Effector memory CD8-positive, alpha-beta T cell (primary cell): ENCODE measurements at regions not wholly inside any gene's neighbourhood (a gene's known extent, or its start where the extent isn't known, plus 50 kb on each side); places are given as distances from the start of the nearest gene placed in this dataset.

ENCODE experiments used
- ATAC-seq: fragments of 150-1000 bp; cut with Tn5 transposase; replicated peaks from 2 replicates; pipeline ENCODE4 v1.10.0; 2021; ENCODE audit warnings: mild to moderate bottlenecking, moderate library complexity
- DNase-seq, 3 experiments: peaks; one replicate each; pipeline ENCODE4 v3.0.0; 2021
- H3K27ac Mint-ChIP-seq, 2 donors: one replicate each; pipeline ENCODE4 v1.8.0; 2022; ENCODE audit warnings: mild to moderate bottlenecking in 2 of 2, mixed read lengths in 2 of 2, moderate library complexity in 2 of 2
- H3K27me3 Mint-ChIP-seq, 2 donors: one replicate each; pipeline ENCODE4 v1.8.0; 2022; ENCODE audit warnings: mixed read lengths in 2 of 2
- H3K36me3 Mint-ChIP-seq: one replicate; pipeline ENCODE4 v1.8.0; 2022; ENCODE audit warnings: mild to moderate bottlenecking, moderate library complexity, mixed read lengths; ENCODE audit not compliant: insufficient read depth
- H3K4me1 Mint-ChIP-seq, 2 donors: one replicate each; pipeline ENCODE4 v1.8.0; 2022; ENCODE audit warnings: low read depth in 2 of 2, mixed read lengths in 2 of 2
- H3K4me3 Mint-ChIP-seq, 2 donors: one replicate each; pipeline ENCODE4 v1.8.0; 2022; ENCODE audit warnings: mild to moderate bottlenecking in 2 of 2, mixed read lengths in 2 of 2, moderate library complexity in 2 of 2
- H3K9me3 Mint-ChIP-seq, 2 donors: one replicate each; pipeline ENCODE4 v1.8.0; 2022; ENCODE audit warnings: mixed read lengths in 2 of 2

- Mint-ChIP-seq H3K36me3 (no peaks in the 10 kb centered on the region), H3K4me3 (no peak overlapping the region), H3K4me1 (no peaks in the 10 kb centered on the region), H3K27me3 (peaks cover 7 to 8% of the 10 kb centered on the region in 2 donors), H3K27ac (no peak overlapping the region), H3K9me3 (no peaks in the 10 kb centered on the region)
- DNase-seq = no peak
- ATAC-seq = no peak
Measured at GRCh38 chr9:85223506-85224125, 518.1 kb downstream of the AGTPBP1 start.

GRCh38 chr9:85216601-85217000, 525.2 kb downstream of the AGTPBP1 start:
- H3K4me3 Mint-ChIP-seq = no peak overlapping the region
- no peak for ATAC-seq
- no peaks in the 10 kb centered on the region for H3K9me3 Mint-ChIP-seq
- H3K27ac Mint-ChIP-seq = no peak overlapping the region
- H3K27me3 Mint-ChIP-seq = peaks cover 13 to 27% of the 10 kb centered on the region in 2 donors
- peaks cover 3% of the 10 kb centered on the region for H3K36me3 Mint-ChIP-seq
- H3K4me1 Mint-ChIP-seq = no peaks in the 10 kb centered on the region
- no peak for DNase-seq

GRCh38 chr9:85215961-85216360, 525.8 kb downstream of the AGTPBP1 start:
- ATAC-seq (no peak), DNase-seq (no peak)
- H3K4me3 Mint-ChIP-seq = no peak overlapping the region

DNA sequence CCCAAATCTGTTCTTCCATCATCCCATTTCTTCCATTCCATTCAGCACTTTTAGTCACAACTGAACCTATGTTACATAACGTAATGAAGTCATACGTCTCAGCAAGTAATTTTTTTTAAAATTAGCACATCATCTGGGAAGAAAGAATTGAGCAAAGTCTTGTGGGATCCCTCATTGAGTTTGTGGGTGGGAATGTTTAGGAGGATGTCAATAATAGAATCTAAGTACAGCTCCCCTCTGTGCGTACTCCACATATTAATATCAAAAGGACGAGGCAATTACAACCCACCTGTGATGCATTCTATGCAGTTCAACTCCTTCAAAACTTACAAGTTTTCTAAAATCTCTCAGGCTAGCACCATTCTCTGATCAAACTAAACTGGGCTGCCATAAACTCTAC, 526.3 kb downstream of the AGTPBP1 start:
- ATAC-seq = no peak
- H3K4me1 Mint-ChIP-seq = no peaks in the 10 kb centered on the region
- H3K27me3 Mint-ChIP-seq = peaks cover 20 to 22% of the 10 kb centered on the region in 2 donors
- H3K36me3 Mint-ChIP-seq = peaks cover 3% of the 10 kb centered on the region
- H3K27ac Mint-ChIP-seq = no peak overlapping the region
- no peaks in the 10 kb centered on the region for H3K9me3 Mint-ChIP-seq
- H3K4me3 Mint-ChIP-seq = no peak overlapping the region
- no peak for DNase-seq

More at GRCh38 chr9:85215961-85216360, 525.8 kb downstream of the AGTPBP1 start:
- Mint-ChIP-seq H3K36me3 (peaks cover 3% of the 10 kb centered on the region), H3K27me3 (peaks cover 17 to 22% of the 10 kb centered on the region in 2 donors), H3K4me1 (no peaks in the 10 kb centered on the region), H3K9me3 (no peaks in the 10 kb centered on the region), H3K27ac (no peak overlapping the region)

DNA sequence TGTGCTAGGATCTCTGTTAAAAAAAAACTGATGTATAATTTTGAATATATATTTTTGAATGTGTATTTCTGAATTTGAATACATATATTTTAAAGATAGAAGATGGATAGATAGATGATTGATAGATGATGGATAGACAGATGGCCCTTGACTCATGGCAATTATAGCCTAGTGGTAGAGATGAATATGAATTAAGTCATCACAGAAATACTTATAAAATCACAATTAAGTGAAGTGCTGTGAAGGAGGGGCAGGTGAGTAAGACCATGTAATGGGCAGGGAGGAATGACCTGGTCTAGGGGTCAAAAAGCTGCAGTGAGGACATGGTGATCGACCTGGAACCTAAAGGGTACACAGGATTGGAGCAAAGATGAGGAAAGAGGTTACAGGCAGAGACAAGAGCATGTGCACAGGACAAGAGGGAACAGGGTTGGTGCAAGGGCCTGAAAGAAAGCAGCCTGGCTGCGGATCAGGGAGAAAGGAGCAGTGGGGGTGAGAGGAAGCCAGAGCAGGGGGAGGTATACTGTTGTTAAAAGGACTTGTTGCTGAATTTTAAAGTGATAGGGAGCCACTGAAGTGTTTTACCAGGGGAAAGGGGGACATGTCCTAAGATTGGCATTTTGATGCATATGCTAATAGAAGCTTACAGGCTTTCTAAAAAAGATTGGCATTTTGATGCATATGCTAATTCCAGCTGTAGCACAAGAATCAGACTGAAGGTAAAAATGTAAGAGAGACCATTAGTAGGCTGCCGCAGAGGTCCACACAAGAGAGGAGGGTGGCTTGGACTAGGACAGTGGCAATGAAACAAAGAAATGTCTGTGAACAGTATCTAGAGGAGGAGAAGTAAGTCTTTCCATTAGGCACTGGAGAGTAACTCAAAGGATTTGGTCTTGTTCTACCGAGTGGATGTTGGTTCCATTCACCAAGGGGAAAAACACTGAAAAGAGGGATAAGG, 527.8 kb downstream of the AGTPBP1 start:
- no peak for DNase-seq
- H3K4me1 Mint-ChIP-seq = no peaks in the 10 kb centered on the region
- peaks cover 20 to 22% of the 10 kb centered on the region in 2 donors for H3K27me3 Mint-ChIP-seq
- ATAC-seq = no peak
- peaks cover 3% of the 10 kb centered on the region for H3K36me3 Mint-ChIP-seq
- no peaks in the 10 kb centered on the region for H3K9me3 Mint-ChIP-seq
- H3K4me3 Mint-ChIP-seq = no peak overlapping the region
- no peak overlapping the region for H3K27ac Mint-ChIP-seq

DNA sequence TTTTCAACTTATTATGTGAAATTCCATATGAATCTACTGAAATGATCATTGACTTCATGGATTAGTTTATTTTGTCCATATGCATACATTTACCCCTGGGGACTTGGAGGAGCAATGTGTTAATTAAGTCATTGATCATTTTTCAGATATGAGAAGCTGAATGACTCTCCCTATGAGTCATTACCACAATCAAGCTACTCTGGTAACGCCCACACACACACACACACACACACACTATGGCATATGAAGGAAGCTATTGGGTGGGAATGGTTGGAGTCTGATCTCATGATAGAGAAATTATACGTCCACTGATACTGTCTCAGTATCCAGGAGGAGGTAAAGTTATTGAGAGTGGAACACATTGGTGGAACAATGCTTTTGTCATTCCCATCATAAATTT, 528.9 kb downstream of the AGTPBP1 start:
- Mint-ChIP-seq H3K27ac (no peak overlapping the region), H3K9me3 (no peaks in the 10 kb centered on the region), H3K36me3 (peaks cover 3% of the 10 kb centered on the region), H3K4me3 (no peak overlapping the region), H3K27me3 (peaks cover 20 to 25% of the 10 kb centered on the region in 2 donors), H3K4me1 (no peaks in the 10 kb centered on the region)
- ATAC-seq (no peak), DNase-seq (no peak)

DNA sequence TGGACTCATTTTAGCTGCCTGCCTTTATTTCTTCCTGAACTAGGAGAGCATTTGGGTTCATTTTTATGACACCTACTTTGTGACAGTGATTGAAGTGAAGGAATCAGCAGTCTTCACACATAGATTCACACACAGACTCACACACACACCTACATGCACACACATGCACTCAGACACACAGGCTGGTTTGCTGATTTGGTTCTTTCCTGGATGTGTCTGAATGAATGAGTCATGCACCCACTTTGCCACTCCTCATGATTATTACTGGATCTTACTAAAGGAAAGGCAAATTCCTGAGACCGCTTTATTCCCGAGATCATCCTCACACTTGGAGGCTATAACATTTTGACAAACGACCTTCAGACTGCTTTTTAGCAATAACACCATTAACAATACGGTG, 529.5 kb downstream of the AGTPBP1 start:
- no peak overlapping the region for H3K27ac Mint-ChIP-seq
- DNase-seq = no peak
- H3K9me3 Mint-ChIP-seq = peaks cover 0 to 2% of the 10 kb centered on the region in 2 donors
- H3K4me1 Mint-ChIP-seq = no peaks in the 10 kb centered on the region
- no peak overlapping the region for H3K4me3 Mint-ChIP-seq
- peaks cover 18 to 32% of the 10 kb centered on the region in 2 donors for H3K27me3 Mint-ChIP-seq
- H3K36me3 Mint-ChIP-seq = peaks cover 3% of the 10 kb centered on the region
- ATAC-seq = no peak

DNA sequence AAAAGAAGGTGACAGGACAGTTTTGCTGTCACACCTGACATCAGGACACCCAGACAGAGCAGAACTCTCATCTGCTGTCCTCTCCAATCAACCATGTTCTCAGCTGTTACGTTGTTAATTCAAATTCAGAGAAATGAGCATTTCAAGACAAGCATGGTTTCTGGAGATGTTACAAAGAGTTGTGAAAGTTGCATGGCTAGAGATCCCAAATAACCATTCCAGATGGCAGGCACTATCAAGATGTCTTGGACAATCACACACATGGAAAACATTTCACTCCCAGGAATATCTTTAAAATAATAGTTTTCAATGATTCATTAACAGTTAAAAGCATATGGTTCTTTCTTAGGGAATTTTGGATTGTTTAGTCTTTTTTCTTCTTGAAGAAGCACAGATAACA, 533.1 kb downstream of the AGTPBP1 start:
- Mint-ChIP-seq H3K27me3 (peaks cover 12 to 29% of the 10 kb centered on the region in 2 donors), H3K27ac (no peak overlapping the region), H3K9me3 (peaks cover 0 to 2% of the 10 kb centered on the region in 2 donors), H3K4me1 (no peaks in the 10 kb centered on the region), H3K4me3 (no peak overlapping the region), H3K36me3 (peaks cover 2% of the 10 kb centered on the region)
- ATAC-seq = no peak
- DNase-seq = no peak

GRCh38 chr9:85204176-85204575, 534.6 kb downstream of the NTRK2 start:
- H3K4me3 Mint-ChIP-seq = no peak overlapping the region
- DNase-seq = no peak
- peaks cover 0 to 2% of the 10 kb centered on the region in 2 donors for H3K9me3 Mint-ChIP-seq
- no peaks in the 10 kb centered on the region for H3K4me1 Mint-ChIP-seq
- no peaks in the 10 kb centered on the region for H3K36me3 Mint-ChIP-seq
- H3K27ac Mint-ChIP-seq = no peak overlapping the region
- H3K27me3 Mint-ChIP-seq = peaks cover 0 to 15% of the 10 kb centered on the region in 2 donors
- ATAC-seq = no peak

DNA sequence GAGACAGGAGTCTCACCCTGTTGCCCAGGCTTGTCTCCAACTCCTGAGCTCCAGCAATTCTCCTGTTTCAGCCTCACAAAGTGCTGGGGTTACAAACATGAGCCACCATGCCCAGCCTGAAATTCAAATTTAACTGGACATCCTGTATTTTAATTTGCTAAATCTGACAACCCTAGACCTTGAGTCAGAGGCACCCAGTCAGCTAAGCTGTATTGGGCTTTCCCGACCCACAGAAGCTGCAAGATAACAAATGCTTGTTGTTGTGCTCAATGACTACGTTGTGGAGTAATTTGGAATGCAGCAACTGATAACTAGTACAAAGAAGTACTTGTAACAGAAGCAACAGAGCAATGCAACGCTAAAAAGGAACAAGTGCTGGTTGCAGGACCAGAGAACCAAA, 533.1 kb downstream of the NTRK2 start:
- Mint-ChIP-seq H3K36me3 (no peaks in the 10 kb centered on the region), H3K9me3 (no peaks in the 10 kb centered on the region), H3K4me3 (no peak overlapping the region), H3K27me3 (peaks cover 0 to 9% of the 10 kb centered on the region in 2 donors), H3K4me1 (no peaks in the 10 kb centered on the region), H3K27ac (no peak overlapping the region)
- ATAC-seq = no peak
- no peak for DNase-seq

DNA sequence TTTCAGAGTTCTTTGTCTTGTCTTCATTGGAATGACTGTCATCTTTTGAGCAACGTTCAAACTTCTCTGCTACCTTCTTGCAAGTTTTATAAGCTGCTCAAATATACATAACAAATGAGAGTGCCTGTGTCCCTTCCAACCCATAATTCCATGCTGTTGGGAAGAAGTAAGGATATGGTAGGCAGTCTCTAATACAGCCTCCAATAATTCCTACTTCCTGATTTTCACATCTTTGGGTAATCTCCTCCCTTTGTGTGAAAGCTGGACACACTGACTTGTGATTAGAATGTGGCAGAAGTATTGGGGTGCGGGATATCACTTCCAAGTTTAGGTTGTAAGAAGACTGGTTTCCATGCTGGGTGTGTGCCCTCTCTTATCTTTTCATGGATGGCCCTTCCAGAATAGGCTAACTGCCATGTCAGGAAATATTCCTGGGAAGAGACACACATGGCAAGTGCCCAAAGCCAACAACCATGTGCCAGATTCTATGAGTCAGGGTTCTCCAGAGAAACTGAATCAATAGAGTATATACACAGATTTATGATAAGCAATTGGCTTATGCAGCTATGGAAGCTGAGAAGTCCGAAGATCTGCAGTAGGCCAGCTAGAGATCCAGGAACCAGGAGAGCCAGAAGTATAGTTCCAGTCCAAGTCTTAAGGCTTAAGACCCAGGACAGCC, 531.3 kb downstream of the NTRK2 start:
- H3K27ac Mint-ChIP-seq = no peak overlapping the region
- H3K36me3 Mint-ChIP-seq = no peaks in the 10 kb centered on the region
- no peak overlapping the region for H3K4me3 Mint-ChIP-seq
- no peaks in the 10 kb centered on the region for H3K4me1 Mint-ChIP-seq
- no peaks in the 10 kb centered on the region for H3K9me3 Mint-ChIP-seq
- no peak for DNase-seq
- no peaks in the 10 kb centered on the region for H3K27me3 Mint-ChIP-seq
- no peak for ATAC-seq

- DNase-seq (no peak), ATAC-seq (no peak)
- peaks cover 0 to 4% of the 10 kb centered on the region in 2 donors for H3K9me3 Mint-ChIP-seq
- H3K27me3 Mint-ChIP-seq = no peaks in the 10 kb centered on the region
- H3K4me1 Mint-ChIP-seq = no peaks in the 10 kb centered on the region
- no peak overlapping the region for H3K27ac Mint-ChIP-seq
- H3K36me3 Mint-ChIP-seq = no peaks in the 10 kb centered on the region
- H3K4me3 Mint-ChIP-seq = no peak overlapping the region
Measured at GRCh38 chr9:85199866-85200495, 530.5 kb downstream of the NTRK2 start.

- no peak for DNase-seq
- no peaks in the 10 kb centered on the region for H3K36me3 Mint-ChIP-seq
Measured at GRCh38 chr9:85192750-85193149, 523.2 kb downstream of the NTRK2 start.

More at GRCh38 chr9:85192750-85193149, 523.2 kb downstream of the NTRK2 start:
- no peak for ATAC-seq
- Mint-ChIP-seq H3K4me3 (no peak overlapping the region), H3K27ac (no peak overlapping the region), H3K4me1 (no peaks in the 10 kb centered on the region), H3K27me3 (peaks cover 7 to 10% of the 10 kb centered on the region in 2 donors), H3K9me3 (peaks cover 0 to 23% of the 10 kb centered on the region in 2 donors)
